Astrocyte (in vitro differentiated cells and primary cell): ENCODE measurements at regions not wholly inside any gene's neighbourhood (a gene's known extent, or its start where the extent isn't known, plus 50 kb on each side); places are given as distances from the start of the nearest gene placed in this dataset.

Experiments
- EZH2 ChIP-seq: IDR thresholded peaks from 2 replicates; pipeline ENCODE4 v1.6.1; 2012; ENCODE audit warnings: mild to moderate bottlenecking, low read length, inconsistent platforms; ENCODE audit not compliant: insufficient read depth
- TF ChIP-seq, protein P1 (sequence below): IDR thresholded peaks from 2 replicates; pipeline ENCODE4 v1.5.1; 2011; ENCODE audit warnings: low read depth, mild to moderate bottlenecking, inconsistent platforms, low read length, moderate library complexity; ENCODE audit not compliant: insufficient read depth

DNA sequence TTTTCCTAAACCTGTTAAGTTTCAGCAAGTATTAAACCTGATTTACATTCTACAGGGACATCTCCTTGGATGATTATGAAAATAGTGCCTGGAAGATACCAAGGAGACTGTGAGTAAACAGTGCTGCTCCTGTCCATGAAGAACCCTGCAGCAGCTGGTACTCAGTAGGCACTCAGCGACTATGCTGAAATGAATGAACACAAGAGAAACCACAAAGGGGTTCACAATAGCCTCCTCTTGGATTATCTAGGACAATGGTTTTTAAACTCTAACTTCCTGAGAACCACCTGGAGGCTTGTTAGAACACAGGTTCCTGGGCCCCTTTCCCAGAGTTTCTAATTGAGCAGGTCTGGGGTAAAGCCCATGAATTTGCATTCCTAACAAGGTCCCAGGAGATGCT lies 488.4 kb upstream of the UBE2E2 start:
- TF ChIP-seq EZH2, result no peak
- TF ChIP-seq, protein P1, sequence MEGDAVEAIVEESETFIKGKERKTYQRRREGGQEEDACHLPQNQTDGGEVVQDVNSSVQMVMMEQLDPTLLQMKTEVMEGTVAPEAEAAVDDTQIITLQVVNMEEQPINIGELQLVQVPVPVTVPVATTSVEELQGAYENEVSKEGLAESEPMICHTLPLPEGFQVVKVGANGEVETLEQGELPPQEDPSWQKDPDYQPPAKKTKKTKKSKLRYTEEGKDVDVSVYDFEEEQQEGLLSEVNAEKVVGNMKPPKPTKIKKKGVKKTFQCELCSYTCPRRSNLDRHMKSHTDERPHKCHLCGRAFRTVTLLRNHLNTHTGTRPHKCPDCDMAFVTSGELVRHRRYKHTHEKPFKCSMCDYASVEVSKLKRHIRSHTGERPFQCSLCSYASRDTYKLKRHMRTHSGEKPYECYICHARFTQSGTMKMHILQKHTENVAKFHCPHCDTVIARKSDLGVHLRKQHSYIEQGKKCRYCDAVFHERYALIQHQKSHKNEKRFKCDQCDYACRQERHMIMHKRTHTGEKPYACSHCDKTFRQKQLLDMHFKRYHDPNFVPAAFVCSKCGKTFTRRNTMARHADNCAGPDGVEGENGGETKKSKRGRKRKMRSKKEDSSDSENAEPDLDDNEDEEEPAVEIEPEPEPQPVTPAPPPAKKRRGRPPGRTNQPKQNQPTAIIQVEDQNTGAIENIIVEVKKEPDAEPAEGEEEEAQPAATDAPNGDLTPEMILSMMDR, result no peak
